Lower leg skin (tissue), 4 donors: ENCODE measurements at regions not wholly inside any gene's neighbourhood (a gene's known extent, or its start where the extent isn't known, plus 50 kb on each side); places are given as distances from the start of the nearest gene placed in this dataset.

ENCODE experiments used
- DNase-seq, 2 donors: peaks; one replicate each; pipeline ENCODE4 v3.0.0-alpha.2; 2019; ENCODE audit warnings: low spot score in 2 of 2
- H3K4me3 ChIP-seq: fragments of 200-600 bp; sonication (generic); 2 replicates; pipeline ENCODE4 v1.5.1; 2017; ENCODE audit warnings: mild to moderate bottlenecking, low read depth; ENCODE audit not compliant: poor library complexity, severe bottlenecking
- CTCF ChIP-seq, 3 donors: fragments of 450-650 bp; IDR thresholded peaks; one replicate each; pipeline ENCODE4 v1.5.1; 2016; ENCODE audit warnings: antibody characterized with exemption in 3 of 3, mild to moderate bottlenecking in 3 of 3, moderate library complexity in 2 of 3
- POLR2A ChIP-seq, 2 donors: fragments of 450-650 bp; IDR thresholded peaks; one replicate each; pipeline ENCODE4 v1.6.1; 2016 to 2017; ENCODE audit warnings: antibody characterized with exemption in 2 of 2, mild to moderate bottlenecking in 1 of 2, moderate library complexity in 1 of 2
- WGBS, 2 donors: methylation state at CpG; one replicate each; pipeline ENCODE4 v1.1.5; 2018; 5-methylcytosine and 5-hydroxymethylcytosine counted together
- intact Hi-C: fragments of 100-400 bp; cut with DNase I; formaldehyde crosslinking; loops from one replicate; pipeline ENCODE4 v1.15.0; 2023; ENCODE audit warnings: low total_unique reads

- H3K4me3 ChIP-seq, result no peak overlapping the region
- intact Hi-C loops, result no loop called here
- TF ChIP-seq POLR2A (IDR thresholded peaks at IDR 0.05) (no peak), CTCF (IDR thresholded peaks at IDR 0.05) (no peak)
- DNase-seq, result no peak
- whole genome bisulfite sequencing, 2 donors, result 80 to 81% methylated on average over 5 of the region's 5 CpGs
Observed at GRCh38 chr16:51936846-51937245, 610.1 kb downstream of the TOX3 start.

- DNase-seq, result no peak
- intact Hi-C loops, result no loop called here
- H3K4me3 ChIP-seq, result no peak overlapping the region
- TF ChIP-seq POLR2A (IDR thresholded peaks at IDR 0.05) (no peak), CTCF (IDR thresholded peaks at IDR 0.05) (no peak)
- WGBS, 2 donors, result 75 to 79% methylated on average over 2 of the region's 2 CpGs
Observed at GRCh38 chr16:51932317-51932716, 614.6 kb downstream of the TOX3 start.

- H3K4me3 ChIP-seq, result no peak overlapping the region
- intact Hi-C loops, result no loop called here
- 33 to 40% methylated on average over 5 of the region's 5 CpGs for WGBS, 2 donors
- TF ChIP-seq CTCF (IDR thresholded peaks at IDR 0.05) (no peak), POLR2A (IDR thresholded peaks at IDR 0.05) (no peak)
- DNase-seq, result no peak
Observed at GRCh38 chr16:51931653-51932052, 615.3 kb downstream of the TOX3 start.

- TF ChIP-seq POLR2A (IDR thresholded peaks at IDR 0.05) (no peak), CTCF (IDR thresholded peaks at IDR 0.05) (no peak)
- H3K4me3 ChIP-seq, result no peak overlapping the region
- no peak for DNase-seq
- WGBS, 2 donors, result 79 to 80% methylated on average over 1 of the region's 1 CpG
- intact Hi-C loops, result no loop called here
Observed at GRCh38 chr16:51924744-51925143, 622.2 kb downstream of the TOX3 start.

- intact Hi-C loops, result no loop called here
- TF ChIP-seq POLR2A (IDR thresholded peaks at IDR 0.05), result no peak
- no peak for TF ChIP-seq CTCF (IDR thresholded peaks at IDR 0.05)
- 58 to 71% methylated on average over 3 of the region's 3 CpGs for WGBS, 2 donors
- DNase-seq, result no peak
- no peak overlapping the region for H3K4me3 ChIP-seq
Observed at GRCh38 chr16:51922476-51922875, 624.5 kb downstream of the TOX3 start.

GRCh38 chr16:51919736-51920135 is 627.2 kb downstream of the TOX3 start:
- intact Hi-C loops, result no loop called here
- TF ChIP-seq CTCF (IDR thresholded peaks at IDR 0.05), result no peak
- TF ChIP-seq POLR2A (IDR thresholded peaks at IDR 0.05), result no peak
- DNase-seq, result no peak
- WGBS, 2 donors, result 75 to 84% methylated on average over 4 of the region's 4 CpGs
- no peak overlapping the region for H3K4me3 ChIP-seq
